Epithelial cell of prostate (primary cell): ENCODE measurements at regions not wholly inside any gene's neighbourhood (a gene's known extent, or its start where the extent isn't known, plus 50 kb on each side); places are given as distances from the start of the nearest gene placed in this dataset.
"Not testable (repeated sequence)": the region's sequence is repeated elsewhere in the genome, so short reads cannot be mapped to it uniquely, and the experiment has no call there.

Experiments used
- DNase-seq: peaks from one replicate; pipeline ENCODE4 v3.0.0-alpha.2; 2011; ENCODE audit warnings: low read depth, low spot score
- H3K27ac ChIP-seq: fragments of 450-650 bp; 2 replicates; pipeline ENCODE4 v1.5.1; 2017; ENCODE audit warnings: mild to moderate bottlenecking

DNA sequence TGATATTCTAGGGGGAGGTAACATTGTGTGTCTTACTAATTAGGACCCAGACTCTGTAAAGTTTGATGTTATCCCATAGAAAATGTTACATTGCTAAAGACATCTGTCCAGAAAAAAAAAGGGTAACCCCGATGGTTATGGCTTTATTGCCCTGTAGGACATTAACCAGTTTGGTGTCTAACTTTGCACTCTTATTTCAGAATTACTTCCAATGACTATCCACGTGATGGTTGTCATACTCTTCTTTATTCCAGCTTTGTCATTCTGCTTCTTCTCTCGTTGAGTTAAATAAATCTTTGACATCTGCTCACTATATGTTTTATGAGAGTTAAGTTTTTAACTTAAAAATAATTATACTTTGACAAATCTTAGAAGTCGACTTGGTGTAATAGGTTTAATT lies 180.4 kb upstream of the ANKRD55 start:
- DNase-seq: no peak
- H3K27ac ChIP-seq: no peak overlapping the region

DNA sequence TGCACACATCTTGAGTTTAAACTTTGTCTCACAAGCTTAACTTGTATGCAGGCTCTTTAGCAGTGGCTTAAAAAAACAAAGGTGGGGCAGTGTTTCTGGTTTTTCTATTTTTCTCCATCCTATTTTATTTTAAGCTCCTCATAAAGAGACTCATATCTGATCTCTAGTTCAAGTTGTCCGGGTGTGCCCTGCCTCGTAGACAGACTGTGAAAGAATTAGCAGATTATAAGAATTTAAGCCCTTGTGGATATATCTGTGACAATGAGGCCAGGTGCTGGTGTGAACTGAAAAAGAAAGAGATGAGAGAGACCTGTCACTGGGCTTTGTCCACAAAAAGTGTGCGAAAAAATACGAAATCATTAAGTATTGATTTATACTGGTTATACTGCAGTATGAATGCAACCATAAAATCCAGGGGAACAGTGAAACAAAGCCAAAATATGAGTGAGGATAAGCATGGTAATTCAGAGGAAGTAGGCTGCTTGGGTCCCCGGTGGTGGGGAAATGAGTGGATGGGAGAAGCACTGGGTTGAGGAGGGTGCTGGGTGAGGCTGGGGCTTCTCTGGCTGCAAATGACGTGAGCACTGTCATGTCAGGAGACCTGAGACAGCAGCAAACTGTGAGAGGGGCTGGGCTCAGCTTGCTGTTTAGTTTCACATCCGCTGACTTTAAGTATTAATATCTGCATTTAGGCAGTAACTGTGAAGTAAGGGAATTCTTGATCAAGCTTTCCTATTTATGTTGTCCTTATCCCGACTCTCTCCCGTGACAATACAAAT lies 179.7 kb upstream of the ANKRD55 start:
- no peak overlapping the region for H3K27ac ChIP-seq
- no peak for DNase-seq

DNA sequence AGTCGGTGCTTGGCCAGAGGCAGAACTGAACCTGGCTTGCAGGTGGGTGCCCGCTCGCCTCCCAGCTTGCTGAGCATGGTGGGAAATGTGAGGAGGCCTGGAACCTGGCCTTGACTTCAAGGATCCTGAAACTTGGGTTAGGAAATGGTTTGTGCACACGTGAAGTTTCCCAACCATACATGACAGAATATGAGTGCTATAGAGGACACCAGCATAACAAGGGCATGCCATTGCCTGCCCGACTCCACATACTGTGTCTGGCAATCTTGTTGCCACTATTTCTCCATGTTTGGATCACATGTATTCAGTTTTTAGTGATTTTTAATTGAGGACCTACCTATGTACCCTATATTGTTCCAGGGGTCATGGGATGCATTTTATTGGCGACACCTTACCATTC lies 177.6 kb upstream of the ANKRD55 start:
- no peak overlapping the region for H3K27ac ChIP-seq
- no peak for DNase-seq

DNA sequence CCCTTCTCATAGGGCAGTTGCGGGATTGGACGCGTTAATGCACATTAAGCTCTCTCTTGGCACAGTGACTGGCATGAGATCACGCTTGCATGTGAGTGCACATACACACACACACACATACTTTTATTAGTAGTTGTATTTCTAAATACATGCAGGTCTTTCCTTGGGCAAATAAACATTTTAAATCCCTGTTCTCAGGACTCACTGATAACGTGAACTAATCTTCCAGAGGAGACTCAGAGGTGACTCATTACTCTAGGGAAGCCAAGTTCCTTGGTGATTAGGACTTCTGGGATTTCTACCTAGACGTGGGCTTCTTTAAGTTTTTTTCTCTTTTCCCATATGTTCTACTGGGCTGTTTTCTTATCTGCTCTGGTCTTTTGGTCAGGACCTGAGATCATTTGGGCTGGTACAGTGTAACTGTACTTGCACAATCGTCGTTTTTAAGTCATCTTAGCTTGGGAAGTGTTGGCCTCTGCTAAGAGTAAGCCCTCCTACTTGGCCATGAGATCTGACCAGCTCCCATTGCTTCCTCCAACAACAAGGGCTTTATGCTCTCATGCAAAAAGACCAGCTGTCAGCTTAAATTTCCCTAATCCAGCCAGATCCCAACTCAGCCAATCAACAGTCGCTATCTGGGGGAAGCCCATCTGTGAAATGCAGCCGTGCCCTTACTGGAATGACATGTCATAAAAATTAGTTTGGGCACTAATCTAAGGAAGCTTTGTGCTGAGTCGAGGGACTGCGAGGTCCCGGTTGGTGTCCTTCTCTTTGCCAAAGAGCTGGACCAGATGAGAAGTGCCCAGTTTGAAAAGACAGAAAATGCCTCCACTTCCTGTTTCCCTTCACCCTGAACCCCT lies 176.4 kb upstream of the ANKRD55 start:
- no peak overlapping the region for H3K27ac ChIP-seq
- DNase-seq: peak; percentile 52

GRCh38 chr5:56406838-56407237 lies 173.7 kb upstream of the ANKRD55 start:
- H3K27ac ChIP-seq: no peak overlapping the region
- DNase-seq: no peak

DNA sequence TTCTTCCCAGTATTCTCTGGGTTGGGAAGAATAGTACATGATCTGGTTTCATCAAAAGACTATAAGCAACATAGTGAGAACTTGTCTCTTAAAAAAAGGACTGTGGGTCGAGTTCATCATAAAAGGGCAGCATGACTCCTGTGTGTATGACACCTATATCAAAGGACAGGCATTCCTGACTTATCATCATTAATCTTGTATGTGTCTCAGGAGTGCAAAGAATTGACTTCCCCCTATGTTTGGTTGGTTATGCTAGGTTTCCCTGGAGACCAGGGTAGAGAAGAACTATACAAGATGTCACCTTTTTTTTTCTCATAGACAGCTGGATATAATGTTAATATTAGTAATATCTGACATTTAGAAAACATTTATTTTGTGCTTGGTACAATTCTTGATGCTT lies 173.1 kb upstream of the ANKRD55 start:
- DNase-seq: no peak
- H3K27ac ChIP-seq: no peak overlapping the region

DNA sequence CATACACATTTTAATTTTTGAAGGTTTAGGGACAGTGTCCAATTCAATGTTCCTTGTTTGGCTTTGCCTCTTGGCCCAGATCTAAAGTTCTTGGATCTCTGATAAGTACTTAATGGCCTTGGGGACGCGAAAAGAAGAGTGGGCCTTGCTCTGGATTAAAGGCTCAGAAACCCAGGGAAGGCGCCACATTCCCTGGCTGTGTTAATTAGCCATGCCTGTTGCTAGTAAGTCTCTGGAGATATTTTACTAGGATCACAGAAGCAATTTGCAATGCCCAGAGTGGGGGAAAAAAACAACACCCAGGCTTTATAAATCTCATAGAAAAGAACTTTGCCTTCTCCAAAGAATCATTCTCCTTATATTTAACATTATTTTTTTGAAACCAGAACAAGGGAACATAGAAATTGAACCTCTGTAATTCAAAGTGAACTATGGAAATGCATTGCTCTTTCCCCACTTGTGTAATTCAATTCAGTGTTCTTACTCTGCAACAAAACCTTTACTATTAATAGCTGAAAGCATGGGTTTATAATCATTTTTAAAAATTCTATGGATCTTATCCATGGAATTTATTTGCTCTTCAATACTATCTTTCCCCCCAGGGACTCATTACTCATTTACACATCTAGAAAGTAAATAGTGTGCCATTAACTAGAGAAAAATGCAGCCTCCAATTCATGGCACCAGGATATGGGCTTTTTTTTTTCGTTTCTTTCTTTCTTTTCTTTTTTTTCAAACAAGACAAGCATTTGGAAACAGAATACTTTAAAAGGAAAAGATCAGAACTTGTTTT lies 172.2 kb upstream of the ANKRD55 start:
- no peak overlapping the region for H3K27ac ChIP-seq
- no peak for DNase-seq

DNA sequence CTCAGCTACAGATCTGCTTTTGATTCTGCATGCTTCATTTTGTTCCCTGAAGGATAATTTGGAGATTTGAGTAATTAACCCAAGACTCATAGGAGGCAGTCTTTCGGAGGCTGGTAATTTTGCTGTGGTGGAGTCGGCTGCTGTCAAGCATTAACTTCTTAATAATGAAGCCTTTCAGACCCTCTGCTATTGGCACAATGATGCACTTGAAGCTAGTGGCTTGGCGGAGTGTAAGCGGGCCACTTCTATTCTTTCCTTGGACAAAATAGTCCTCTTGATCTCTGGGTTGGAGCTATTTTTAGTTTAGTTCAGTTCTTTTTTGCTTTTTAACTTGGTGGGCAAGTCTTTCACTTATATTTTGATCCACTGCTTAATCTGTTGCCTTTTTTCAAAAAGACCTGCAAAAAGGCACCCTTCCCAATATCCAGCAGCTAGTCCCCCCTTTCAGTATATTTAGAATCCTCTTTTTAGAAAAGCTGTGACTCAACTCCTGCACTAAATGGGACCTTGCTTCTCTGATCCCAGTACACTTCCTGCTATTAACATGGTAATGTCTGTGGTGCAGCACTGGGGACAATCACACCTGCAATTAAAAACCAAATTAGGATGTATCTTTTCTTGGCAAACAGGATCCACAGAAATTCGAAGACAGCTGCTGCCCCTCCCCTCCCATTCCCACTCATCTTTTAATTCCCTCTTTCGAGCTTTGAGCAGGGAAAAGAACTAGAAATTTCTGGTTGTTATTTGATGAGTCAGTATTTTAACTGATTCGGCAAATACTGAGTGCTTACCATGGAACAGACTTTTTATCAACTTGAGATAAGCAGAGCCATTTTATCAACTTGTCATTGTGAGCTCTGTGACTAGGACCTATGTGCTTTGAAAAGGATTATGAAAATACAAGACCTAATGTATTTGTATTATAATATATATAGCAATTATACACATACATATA lies 169.4 kb upstream of the ANKRD55 start:
- DNase-seq: no peak
- H3K27ac ChIP-seq: no peak overlapping the region

GRCh38 chr5:56397796-56398195 lies 164.7 kb upstream of the ANKRD55 start:
- H3K27ac ChIP-seq, DNase-seq: not testable (repeated sequence)

- DNase-seq: no peak
- H3K27ac ChIP-seq: no peak overlapping the region
These were observed 163.5 kb upstream of the ANKRD55 start for GRCh38 chr5:56396634-56397033.

- no peak for DNase-seq
- no peak overlapping the region for H3K27ac ChIP-seq
These were observed 156.1 kb upstream of the ANKRD55 start for GRCh38 chr5:56389261-56389660.

DNA sequence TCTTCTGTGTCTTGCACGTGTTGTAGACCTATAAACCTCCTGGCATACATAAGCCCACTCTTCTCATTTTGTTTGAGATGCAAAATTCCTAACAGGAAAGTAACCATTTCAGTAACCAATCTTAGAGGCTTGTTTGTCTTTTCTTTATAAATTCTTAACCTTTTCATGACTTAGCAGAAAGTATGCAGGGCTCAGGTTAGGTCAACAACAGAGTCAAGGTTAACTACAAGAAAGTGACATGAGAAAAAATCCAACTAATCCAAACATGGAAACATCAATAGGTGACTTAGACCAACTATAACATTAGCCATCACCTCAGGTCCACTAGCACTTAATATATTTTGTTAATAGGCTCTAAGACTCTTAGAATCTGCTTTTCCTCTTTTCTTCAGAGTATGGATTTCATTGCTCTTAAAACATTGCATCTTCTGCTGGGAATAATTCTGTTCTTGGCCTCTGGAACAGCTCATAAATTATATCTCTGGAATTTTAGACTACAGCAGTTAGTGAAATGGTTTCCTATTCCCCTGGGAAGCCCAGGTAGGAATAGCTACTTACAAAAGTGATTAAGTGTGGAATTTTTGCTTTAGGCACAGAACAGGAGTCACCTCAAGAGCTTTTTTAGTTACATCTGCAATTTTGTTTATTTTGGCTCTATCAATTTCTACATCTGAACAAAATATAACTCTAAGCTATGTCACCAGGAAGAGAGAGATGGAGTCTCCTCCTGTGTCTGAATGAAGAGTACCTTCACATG lies 155.3 kb upstream of the ANKRD55 start:
- DNase-seq: no peak
- no peak overlapping the region for H3K27ac ChIP-seq

GRCh38 chr5:56386046-56386445 lies 152.9 kb upstream of the ANKRD55 start:
- no peak overlapping the region for H3K27ac ChIP-seq
- DNase-seq: no peak

DNA sequence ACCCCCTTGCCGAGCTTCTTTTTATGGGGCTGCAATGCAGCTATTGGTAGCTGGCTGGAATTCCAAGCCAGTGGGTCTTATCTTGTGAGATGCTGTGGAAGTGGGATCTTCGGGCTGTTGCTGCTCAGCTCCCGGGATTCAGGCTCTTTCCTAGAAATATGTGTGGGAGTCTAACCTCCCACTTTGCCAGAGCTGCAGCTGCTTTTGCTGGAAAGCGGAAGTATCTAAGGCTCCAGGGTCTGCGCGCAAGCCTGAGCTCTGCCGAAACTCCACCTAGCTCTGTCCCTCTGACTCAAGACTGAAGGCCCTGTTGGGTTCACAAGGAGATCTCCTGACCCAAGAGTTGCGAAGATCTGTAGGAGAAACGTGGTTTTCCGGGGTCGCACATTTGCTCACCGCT lies 151.1 kb upstream of the ANKRD55 start:
- no peak for DNase-seq
- H3K27ac ChIP-seq: no peak overlapping the region

DNA sequence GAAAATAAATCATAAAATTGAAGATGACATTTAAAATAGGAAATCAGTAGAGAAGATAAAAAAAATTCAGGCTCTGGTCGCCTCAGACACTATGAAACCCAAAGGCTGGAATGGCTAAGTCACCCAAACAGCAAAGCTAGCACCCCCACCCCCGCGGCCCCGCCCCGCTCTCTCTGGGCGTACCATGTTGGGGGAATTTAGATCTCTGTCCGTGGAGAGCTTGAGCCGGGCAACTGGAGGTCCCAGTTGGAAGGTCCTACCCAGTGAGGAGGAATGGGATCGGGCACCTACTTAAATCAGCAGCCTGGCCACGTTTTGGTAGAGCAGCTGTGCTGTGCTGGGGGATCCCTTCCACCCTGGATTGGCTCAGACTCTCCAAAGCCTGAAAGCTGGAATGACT lies 150.6 kb upstream of the ANKRD55 start:
- H3K27ac ChIP-seq: no peak overlapping the region
- no peak for DNase-seq

DNA sequence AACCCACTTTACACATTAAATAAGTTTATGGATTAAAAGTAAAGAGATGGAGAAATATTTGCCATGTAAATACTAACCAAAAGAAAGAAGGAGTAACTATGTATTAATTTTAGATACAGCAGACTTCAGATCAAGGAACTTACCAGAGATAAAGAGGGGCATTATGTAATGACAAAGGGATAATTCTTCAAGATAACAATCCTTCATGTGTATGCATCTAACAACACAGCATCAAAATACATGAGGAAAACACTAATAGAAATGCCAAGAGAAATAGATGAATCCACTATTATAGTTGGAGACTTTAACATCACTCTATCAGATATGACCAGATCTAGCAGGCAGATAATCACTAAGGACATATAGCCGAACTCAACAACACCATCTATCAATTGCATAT lies 149.8 kb upstream of the ANKRD55 start:
- no peak overlapping the region for H3K27ac ChIP-seq
- no peak for DNase-seq

DNA sequence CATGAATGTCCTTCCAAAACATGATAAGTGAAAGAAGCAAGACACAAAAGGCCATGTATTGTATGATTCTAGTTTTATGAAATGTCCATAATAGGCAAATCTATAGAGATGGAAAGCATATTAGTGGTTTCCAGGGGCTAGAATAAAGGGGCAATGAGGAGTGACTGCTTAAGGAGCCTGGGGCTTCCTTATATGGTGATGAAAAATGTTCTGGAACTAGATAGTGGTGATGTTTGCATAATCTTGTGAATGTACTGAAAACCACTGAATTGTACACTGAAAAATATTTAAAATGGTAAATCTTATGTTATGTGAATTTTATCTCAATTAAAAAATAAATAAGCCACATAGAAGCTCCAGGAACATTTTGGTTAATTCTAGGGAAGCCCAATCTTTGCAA lies 144.4 kb upstream of the ANKRD55 start:
- DNase-seq: no peak
- no peak overlapping the region for H3K27ac ChIP-seq

DNA sequence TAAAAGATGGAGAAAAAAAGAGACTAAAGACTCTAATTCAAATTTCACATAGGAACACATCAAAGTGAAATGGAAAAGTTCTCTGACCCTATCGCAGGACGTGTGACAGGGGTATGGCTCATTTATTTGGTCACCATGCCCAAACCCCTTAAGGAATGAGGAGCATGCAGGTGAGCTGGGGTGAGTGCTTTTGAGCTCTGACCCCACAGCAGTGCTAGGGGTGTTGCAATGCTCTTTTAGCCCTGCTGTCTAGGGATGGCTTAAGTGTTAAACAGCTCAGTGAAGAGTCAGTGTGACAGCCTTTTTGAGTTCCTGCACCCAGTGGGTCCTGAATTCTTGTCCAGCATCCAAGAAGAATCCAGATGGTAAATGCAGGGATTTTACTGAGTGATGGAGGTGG lies 143.0 kb upstream of the ANKRD55 start:
- no peak overlapping the region for H3K27ac ChIP-seq
- no peak for DNase-seq

DNA sequence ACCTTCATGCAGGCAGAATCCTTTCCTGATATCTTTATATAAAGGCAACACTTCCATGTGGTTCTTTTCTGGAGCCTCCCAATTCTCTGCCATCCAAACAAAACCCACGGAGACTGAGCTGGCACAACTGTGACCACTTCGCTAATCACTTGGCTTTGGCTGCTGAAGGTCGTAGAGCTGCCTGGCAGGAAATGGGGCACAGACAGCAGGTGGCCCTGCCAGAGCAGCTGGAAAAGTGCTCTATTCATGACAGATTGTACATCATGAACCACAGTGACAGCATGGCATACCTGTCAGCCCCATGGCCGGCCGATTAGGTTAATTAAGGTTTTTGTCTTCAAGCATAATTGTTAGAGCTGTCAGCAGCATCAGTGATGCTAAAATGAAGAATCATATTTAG lies 141.9 kb upstream of the ANKRD55 start:
- no peak overlapping the region for H3K27ac ChIP-seq
- DNase-seq: no peak
